MM.1S (cell line): ENCODE measurements at regions not wholly inside any gene's neighbourhood (a gene's known extent, or its start where the extent isn't known, plus 50 kb on each side); places are given as distances from the start of the nearest gene placed in this dataset.

Experiments used
- DNase-seq: peaks from one replicate; pipeline ENCODE4 v3.0.0-alpha.2; 2015
- H2AFZ ChIP-seq: fragments of 300-600 bp; sonication (generic); 2 replicates; pipeline ENCODE4 v1.6.0; 2016; ENCODE audit warnings: antibody characterized with exemption, low read length
- H3F3A ChIP-seq: fragments of 300-600 bp; sonication (generic); 2 replicates; pipeline ENCODE4 v1.6.1; 2016; ENCODE audit warnings: mild to moderate bottlenecking, antibody characterized with exemption, low read length, moderate library complexity, mixed read lengths; ENCODE audit not compliant: insufficient read depth
- H3K27ac ChIP-seq: fragments of 300-600 bp; sonication (generic); 2 replicates; pipeline ENCODE4 v1.5.1; 2016; ENCODE audit warnings: mild to moderate bottlenecking, low read length
- H3K27me3 ChIP-seq: fragments of 300-600 bp; sonication (generic); replicated peaks from 2 replicates; pipeline ENCODE4 v1.6.0; 2016; ENCODE audit warnings: low read length; ENCODE audit not compliant: insufficient read depth
- H3K36me3 ChIP-seq: fragments of 300-600 bp; sonication (generic); replicated peaks from 2 replicates; pipeline ENCODE4 v1.6.1; 2016; ENCODE audit warnings: mild to moderate bottlenecking, low read length, mixed read lengths; ENCODE audit not compliant: insufficient read depth
- H3K4me1 ChIP-seq: fragments of 300-600 bp; sonication (generic); 2 replicates; pipeline ENCODE4 v1.6.1; 2016; ENCODE audit warnings: low read length, mixed read lengths
- H3K4me2 ChIP-seq: fragments of 300-600 bp; sonication (generic); 2 replicates; pipeline ENCODE4 v1.6.0; 2016; ENCODE audit warnings: low read depth, low read length
- H3K4me3 ChIP-seq: fragments of 300-600 bp; sonication (generic); 2 replicates; pipeline ENCODE4 v1.5.1; 2016; ENCODE audit warnings: low read length, mixed read lengths
- H3K79me2 ChIP-seq: fragments of 300-600 bp; sonication (generic); 2 replicates; pipeline ENCODE4 v1.6.1; 2016; ENCODE audit warnings: mixed run types, low read length, mixed read lengths
- H3K9ac ChIP-seq: fragments of 300-600 bp; sonication (generic); 2 replicates; pipeline ENCODE4 v1.6.1; 2016; ENCODE audit warnings: low read length, mixed read lengths
- H3K9me2 ChIP-seq: fragments of 300-600 bp; sonication (generic); replicated peaks from 2 replicates; pipeline ENCODE4 v1.6.1; 2016; ENCODE audit warnings: mild to moderate bottlenecking, low read length, mixed read lengths; ENCODE audit not compliant: insufficient read depth
- H3K9me3 ChIP-seq: fragments of 300-600 bp; sonication (generic); replicated peaks from 2 replicates; pipeline ENCODE4 v1.6.1; 2016; ENCODE audit warnings: mild to moderate bottlenecking, low read length, mixed read lengths; ENCODE audit not compliant: insufficient read depth
- H4K20me1 ChIP-seq: fragments of 300-600 bp; sonication (generic); 2 replicates; pipeline ENCODE4 v1.6.1; 2016; ENCODE audit warnings: mild to moderate bottlenecking, low read length, moderate library complexity, mixed read lengths; ENCODE audit not compliant: insufficient read depth
- CTCF ChIP-seq: fragments of 300-600 bp; sonication (generic); IDR thresholded peaks from 2 replicates; pipeline ENCODE4 v1.5.1; 2016; ENCODE audit warnings: antibody characterized with exemption, low read length, mixed read lengths
- EZH2 ChIP-seq: fragments of 300-600 bp; sonication (generic); optimal IDR thresholded peaks from 2 replicates; pipeline ENCODE3; 2017; ENCODE audit warnings: low read depth, mild to moderate bottlenecking, antibody characterized with exemption, low read length, mixed read lengths
- EZH2phosphoT487 ChIP-seq: fragments of 300-600 bp; sonication (generic); IDR thresholded peaks from 2 replicates; pipeline ENCODE4 v1.6.1; 2018; ENCODE audit warnings: antibody characterized with exemption, low read length

- no peaks in the 10 kb centered on the region for H3K36me3 ChIP-seq
Observed at GRCh38 chr5:110017854-110018253, 328.1 kb downstream of the MAN2A1 start.

GRCh38 chr5:110018509-110018908 is 328.8 kb downstream of the MAN2A1 start:
- Histone ChIP-seq H3K36me3 (no peaks in the 10 kb centered on the region), H4K20me1 (no peaks in the 10 kb centered on the region), H2AFZ (no peak overlapping the region), H3K9me3 (no peaks in the 10 kb centered on the region), H3K4me2 (no peak overlapping the region), H3K4me1 (no peaks in the 10 kb centered on the region), H3K27me3 (no peaks in the 10 kb centered on the region), H3K9ac (no peak overlapping the region), H3K4me3 (no peak overlapping the region), H3K9me2 (no peaks in the 10 kb centered on the region), H3K79me2 (no peaks in the 10 kb centered on the region), H3F3A (no peaks in the 10 kb centered on the region), H3K27ac (no peak overlapping the region)
- no peak for TF ChIP-seq EZH2phosphoT487
- DNase-seq = no peak

More at GRCh38 chr5:110017854-110018253, 328.1 kb downstream of the MAN2A1 start:
- no peak for DNase-seq
- no peaks in the 10 kb centered on the region for H3K9me2 ChIP-seq
- no peak for TF ChIP-seq EZH2phosphoT487
- TF ChIP-seq EZH2 = no peak
- TF ChIP-seq CTCF = no peak
- H3K27ac ChIP-seq = no peak overlapping the region
- H3K4me3 ChIP-seq = no peak overlapping the region
- no peaks in the 10 kb centered on the region for H3K79me2 ChIP-seq
- H3K27me3 ChIP-seq = no peaks in the 10 kb centered on the region
- no peaks in the 10 kb centered on the region for H4K20me1 ChIP-seq
- H3K4me2 ChIP-seq = no peak overlapping the region
- no peaks in the 10 kb centered on the region for H3K9me3 ChIP-seq
- no peaks in the 10 kb centered on the region for H3K4me1 ChIP-seq
- no peaks in the 10 kb centered on the region for H3F3A ChIP-seq
- H2AFZ ChIP-seq = no peak overlapping the region
- H3K9ac ChIP-seq = no peak overlapping the region

GRCh38 chr5:110019119-110019518 is 329.4 kb downstream of the MAN2A1 start:
- H3K4me2 ChIP-seq = no peak overlapping the region
- DNase-seq = no peak
- H3K4me3 ChIP-seq = no peak overlapping the region

More at GRCh38 chr5:110019119-110019518, 329.4 kb downstream of the MAN2A1 start:
- Histone ChIP-seq H3K9me3 (no peaks in the 10 kb centered on the region), H3K79me2 (no peaks in the 10 kb centered on the region), H3K9me2 (no peaks in the 10 kb centered on the region), H4K20me1 (no peaks in the 10 kb centered on the region), H3K27me3 (no peaks in the 10 kb centered on the region), H3K27ac (no peak overlapping the region), H3K9ac (no peak overlapping the region), H3K36me3 (no peaks in the 10 kb centered on the region), H2AFZ (no peak overlapping the region), H3F3A (no peaks in the 10 kb centered on the region), H3K4me1 (no peaks in the 10 kb centered on the region)
- TF ChIP-seq EZH2phosphoT487 (no peak), CTCF (no peak), EZH2 (no peak)
